ENCODE measurements at regions not wholly inside any gene's neighbourhood (a gene's known extent, or its start where the extent isn't known, plus 50 kb on each side); places are given as distances from the start of the nearest gene placed in this dataset.
A peak's percentile ranks its signal among the peaks of the same experiment; 100 is the strongest.

GRCh38 chr7:113331155-113331898 is 213.0 kb upstream of the SMIM30 start:
- intact Hi-C loops (cut with micrococcal nuclease; ENCODE audit: unreplicated experiment), result no loop called here
- H3K27ac ChIP-seq (ENCODE audit: low read depth, low read length, poor library complexity, severe bottlenecking), result no peak overlapping the region
- H3K4me1 ChIP-seq (ENCODE audit: insufficient read depth, low read length, poor library complexity, severe bottlenecking), result no peaks in the 10 kb centered on the region
- ChIA-PET CTCF (ENCODE audit: unreplicated experiment) (no interaction called here), POLR2A (no interaction called here)
- no peaks in the 10 kb centered on the region for H3K9me3 ChIP-seq (ENCODE audit: low read length)
- no peak overlapping the region for H3K4me3 ChIP-seq (ENCODE audit: low read depth, low read length, poor library complexity, severe bottlenecking)
- no peaks in the 10 kb centered on the region for H3K9me2 ChIP-seq (ENCODE audit: insufficient read depth, low read length)
- no peak for DNase-seq (ENCODE audit: low spot score)
- H4K20me1 ChIP-seq (ENCODE audit: insufficient read depth, low read length), result no peaks in the 10 kb centered on the region
- no peaks in the 10 kb centered on the region for H3K79me2 ChIP-seq (ENCODE audit: insufficient read depth, low read depth, low read length)
- no peaks in the 10 kb centered on the region for H3K36me3 ChIP-seq (ENCODE audit: insufficient read depth, low read length)
- H3K4me2 ChIP-seq (ENCODE audit: low read length), result no peak overlapping the region
- BruUV-seq (replicated peaks), result no TSS peak
- H2AFZ ChIP-seq (ENCODE audit: low read length), result no peak overlapping the region
- no peak for TF ChIP-seq EZH2phosphoT487 (IDR thresholded peaks at IDR 0.05; ENCODE audit: borderline replicate concordance, low read depth, low read length)

GRCh38 chr7:113321201-113321600 is 202.8 kb upstream of the SMIM30 start:
- H3K27ac ChIP-seq (ENCODE audit: low read depth, low read length, poor library complexity, severe bottlenecking), result no peak overlapping the region
- POLR2A ChIA-PET, result no interaction called here
- no peak overlapping the region for H2AFZ ChIP-seq (ENCODE audit: low read length)
- CTCF ChIA-PET (ENCODE audit: unreplicated experiment), result no interaction called here
- DNase-seq (ENCODE audit: low spot score), result no peak
- no peak overlapping the region for H3K4me2 ChIP-seq (ENCODE audit: low read length)
- no peak overlapping the region for H3K4me3 ChIP-seq (ENCODE audit: low read depth, low read length, poor library complexity, severe bottlenecking)
- no peak for TF ChIP-seq EZH2phosphoT487 (IDR thresholded peaks at IDR 0.05; ENCODE audit: borderline replicate concordance, low read depth, low read length)
- TF ChIP-seq CTCF (conservative IDR thresholded peaks at IDR 0.05; ENCODE audit: low read length), result no peak
- H3K36me3 ChIP-seq (ENCODE audit: insufficient read depth, low read length), result no peaks in the 10 kb centered on the region
- 0 out of 2 replicates have a peak, but pooled peaks cover 3% of the 10 kb centered on the region for H3K9me2 ChIP-seq (ENCODE audit: insufficient read depth, low read length)
- BruUV-seq (replicated peaks), result no TSS peak
- H3K4me1 ChIP-seq (ENCODE audit: insufficient read depth, low read length, poor library complexity, severe bottlenecking), result no peaks in the 10 kb centered on the region
- no peaks in the 10 kb centered on the region for H4K20me1 ChIP-seq (ENCODE audit: insufficient read depth, low read length)
- intact Hi-C loops (cut with micrococcal nuclease; ENCODE audit: unreplicated experiment), result no loop called here
- no peaks in the 10 kb centered on the region for H3K79me2 ChIP-seq (ENCODE audit: insufficient read depth, low read depth, low read length)
- H3K9me3 ChIP-seq (ENCODE audit: low read length), result no peaks in the 10 kb centered on the region

GRCh38 chr7:113320419-113320818 is 202.1 kb upstream of the SMIM30 start:
- peak; percentile 7 for DNase-seq (ENCODE audit: low spot score)
- ChIA-PET POLR2A (no interaction called here), CTCF (ENCODE audit: unreplicated experiment) (no interaction called here)
- H2AFZ ChIP-seq (ENCODE audit: low read length), result no peak overlapping the region
- H3K4me1 ChIP-seq (ENCODE audit: insufficient read depth, low read length, poor library complexity, severe bottlenecking), result no peaks in the 10 kb centered on the region
- H4K20me1 ChIP-seq (ENCODE audit: insufficient read depth, low read length), result no peaks in the 10 kb centered on the region
- no peak overlapping the region for H3K4me3 ChIP-seq (ENCODE audit: low read depth, low read length, poor library complexity, severe bottlenecking)
- H3K9me2 ChIP-seq (ENCODE audit: insufficient read depth, low read length), result 0 out of 2 replicates have a peak, but pooled peaks cover 3% of the 10 kb centered on the region
- no peak for TF ChIP-seq EZH2phosphoT487 (IDR thresholded peaks at IDR 0.05; ENCODE audit: borderline replicate concordance, low read depth, low read length)
- no peak for TF ChIP-seq CTCF (conservative IDR thresholded peaks at IDR 0.05; ENCODE audit: low read length)
- H3K27ac ChIP-seq (ENCODE audit: low read depth, low read length, poor library complexity, severe bottlenecking), result no peak overlapping the region
- no TSS peak for BruUV-seq (replicated peaks)
- H3K4me2 ChIP-seq (ENCODE audit: low read length), result no peak overlapping the region
- intact Hi-C loops (cut with micrococcal nuclease; ENCODE audit: unreplicated experiment), result no loop called here
- no peaks in the 10 kb centered on the region for H3K9me3 ChIP-seq (ENCODE audit: low read length)
- H3K36me3 ChIP-seq (ENCODE audit: insufficient read depth, low read length), result no peaks in the 10 kb centered on the region
- no peaks in the 10 kb centered on the region for H3K79me2 ChIP-seq (ENCODE audit: insufficient read depth, low read depth, low read length)

Data from OCI-LY7 (cell line).